CD4-positive, alpha-beta T cell treated with Interleukin-21 for 1 hour (primary cell): ENCODE measurements at regions not wholly inside any gene's neighbourhood (a gene's known extent, or its start where the extent isn't known, plus 50 kb on each side); places are given as distances from the start of the nearest gene placed in this dataset.

ENCODE experiments used
- DNase-seq: peaks from one replicate; pipeline ENCODE4 v3.0.0-alpha.2; 2020

- no peak for DNase-seq
Measured at GRCh38 chr5:53422539-53422938, 57.9 kb upstream of the FST start.

- DNase-seq: no peak
Measured at GRCh38 chr5:53423724-53424123, 56.7 kb upstream of the FST start.

GRCh38 chr5:53424686-53425615 is 55.5 kb upstream of the FST start:
- DNase-seq: no peak

- peak; percentile 4 for DNase-seq
Measured at GRCh38 chr5:53425687-53426511, 54.5 kb upstream of the FST start.

- no peak for DNase-seq
Measured at GRCh38 chr5:53426512-53426830, 54.0 kb upstream of the FST start.

- no peak for DNase-seq
Measured at GRCh38 chr5:53426878-53427277, 53.6 kb upstream of the FST start.

GRCh38 chr5:53427965-53428364 is 52.5 kb upstream of the FST start:
- no peak for DNase-seq

- no peak for DNase-seq
Measured at GRCh38 chr5:53429706-53430105, 50.7 kb upstream of the FST start.

- no peak for DNase-seq
Measured at GRCh38 chr5:53430618-53431252, 49.7 kb upstream of the FST start.
